HS-5 (cell line): ENCODE measurements at regions not wholly inside any gene's neighbourhood (a gene's known extent, or its start where the extent isn't known, plus 50 kb on each side); places are given as distances from the start of the nearest gene placed in this dataset.
"Not testable (repeated sequence)": the region's sequence is repeated elsewhere in the genome, so short reads cannot be mapped to it uniquely, and the experiment has no call there.

ENCODE experiments used
- DNase-seq: peaks from one replicate; pipeline ENCODE4 v3.0.0-alpha.2; 2012; ENCODE audit warnings: low read depth

GRCh38 chr22:26927821-26928220 is 270.4 kb downstream of the MIAT start:
- DNase-seq, result no peak

GRCh38 chr22:26931471-26931870 is 274.1 kb downstream of the MIAT start:
- DNase-seq, result no peak

- DNase-seq, result no peak
These were observed 275.8 kb downstream of the MIAT start for GRCh38 chr22:26933105-26933590.

GRCh38 chr22:26937213-26937612 is 279.8 kb downstream of the MIAT start:
- DNase-seq, result no peak

- no peak for DNase-seq
These were observed 282.1 kb downstream of the MIAT start for GRCh38 chr22:26939466-26939865.

- DNase-seq, result no peak
These were observed 284.7 kb downstream of the MIAT start for GRCh38 chr22:26941896-26942636.

GRCh38 chr22:26942637-26942957 is 285.2 kb downstream of the MIAT start:
- DNase-seq, result no peak

GRCh38 chr22:26945565-26945964 is 288.2 kb downstream of the MIAT start:
- DNase-seq, result no peak

- no peak for DNase-seq
These were observed 291.8 kb downstream of the MIAT start for GRCh38 chr22:26949193-26949592.

- DNase-seq, result not testable (repeated sequence)
These were observed 293.8 kb downstream of the MIAT start for GRCh38 chr22:26951139-26951538.

GRCh38 chr22:26952004-26952403 is 294.6 kb downstream of the MIAT start:
- DNase-seq, result no peak

- DNase-seq, result no peak
These were observed 295.1 kb downstream of the MIAT start for GRCh38 chr22:26952451-26953011.

- no peak for DNase-seq
These were observed 295.9 kb downstream of the MIAT start for GRCh38 chr22:26953012-26953883.

GRCh38 chr22:26956371-26956770 is 299.0 kb downstream of the MIAT start:
- DNase-seq, result no peak

- DNase-seq, result no peak
These were observed 299.8 kb downstream of the MIAT start for GRCh38 chr22:26957176-26957575.

- DNase-seq, result no peak
These were observed 300.5 kb downstream of the MIAT start for GRCh38 chr22:26957897-26958296.

GRCh38 chr22:26958378-26958777 is 301.0 kb downstream of the MIAT start:
- no peak for DNase-seq

GRCh38 chr22:26964642-26965041 is 307.3 kb downstream of the MIAT start:
- DNase-seq, result no peak

- no peak for DNase-seq
These were observed 309.9 kb downstream of the MIAT start for GRCh38 chr22:26967282-26967681.

- no peak for DNase-seq
These were observed 311.6 kb downstream of the MIAT start for GRCh38 chr22:26968859-26969523.

- no peak for DNase-seq
These were observed 313.5 kb downstream of the MIAT start for GRCh38 chr22:26970809-26971394.

GRCh38 chr22:26972286-26972685 is 314.9 kb downstream of the MIAT start:
- peak; percentile 4 for DNase-seq
